CD14-positive monocyte (primary cell): ENCODE measurements at regions not wholly inside any gene's neighbourhood (a gene's known extent, or its start where the extent isn't known, plus 50 kb on each side); places are given as distances from the start of the nearest gene placed in this dataset.

Experiments used
- DNase-seq, 3 donors: peaks; one replicate each; pipeline ENCODE4 v3.0.0-alpha.2; 2011 to 2022
- H2AFZ ChIP-seq: 2 replicates; pipeline ENCODE4 v1.6.0; 2012; ENCODE audit warnings: mild to moderate bottlenecking, low read depth, low read length, inconsistent platforms; ENCODE audit not compliant: insufficient read depth, poor library complexity, severe bottlenecking
- H3K27ac ChIP-seq, 2 donors: 1 replicate in 1 of 2; 2 replicates in 1 of 2; pipeline ENCODE4 v1.5.1; 2012 to 2013; ENCODE audit warnings: low read length in 2 of 2, control low read depth in 1 of 2, inconsistent platforms in 1 of 2, low read depth in 1 of 2, mild to moderate bottlenecking in 1 of 2
- H3K27me3 ChIP-seq, 2 donors: one replicate each; pipeline versions ENCODE4 v1.6.0 to v1.6.1; 2011 to 2013; ENCODE audit warnings: low read length in 2 of 2; ENCODE audit not compliant: control insufficient read depth in 2 of 2, insufficient read depth in 2 of 2
- H3K36me3 ChIP-seq, 2 donors: replicated peaks in 1 of 2; 1 replicate in 1 of 2; 2 replicates in 1 of 2; pipeline versions ENCODE4 v1.5.1 to v1.6.1; 2012 to 2013; ENCODE audit warnings: low read length in 2 of 2, control low read depth in 1 of 2, inconsistent platforms in 1 of 2, mild to moderate bottlenecking in 1 of 2; ENCODE audit not compliant: insufficient read depth in 2 of 2, control insufficient read depth in 1 of 2
- H3K4me1 ChIP-seq, 2 donors: 1 replicate in 1 of 2; 2 replicates in 1 of 2; pipeline versions ENCODE4 v1.5.1 to v1.6.1; 2012 to 2013; ENCODE audit warnings: low read length in 2 of 2, control low read depth in 1 of 2, inconsistent platforms in 1 of 2, mild to moderate bottlenecking in 1 of 2, moderate library complexity in 1 of 2; ENCODE audit not compliant: insufficient read depth in 2 of 2, control insufficient read depth in 1 of 2
- H3K4me2 ChIP-seq: replicated peaks from 2 replicates; pipeline ENCODE3; 2012; ENCODE audit warnings: low read length, moderate library complexity, mild to moderate bottlenecking; ENCODE audit not compliant: poor library complexity, severe bottlenecking; ENCODE audit errors: extremely low read depth
- H3K4me3 ChIP-seq, 3 experiments: fragments of 200-600 bp in 1 of 3; sonication (generic) in 1 of 3; replicated peaks in 1 of 3; 1 replicate in 2 of 3; 2 replicates in 1 of 3; pipeline ENCODE4 v1.5.1; 2011 to 2013; ENCODE audit warnings: low read length in 3 of 3, mild to moderate bottlenecking in 3 of 3, control low read depth in 2 of 3, low read depth in 2 of 3, inconsistent platforms in 1 of 3, moderate library complexity in 1 of 3
- H3K79me2 ChIP-seq: 2 replicates; pipeline ENCODE4 v1.6.0; 2012; ENCODE audit warnings: mild to moderate bottlenecking, control low read depth, inconsistent platforms, low read length, moderate library complexity; ENCODE audit not compliant: insufficient read depth
- H3K9ac ChIP-seq: 2 replicates; pipeline ENCODE4 v1.6.0; 2017; ENCODE audit warnings: low read length, mild to moderate bottlenecking; ENCODE audit not compliant: insufficient read depth, poor library complexity, severe bottlenecking
- H3K9me3 ChIP-seq, 2 donors: replicated peaks in 1 of 2; 1 replicate in 1 of 2; 2 replicates in 1 of 2; pipeline versions ENCODE4 v1.5.1 to v1.6.1; 2012 to 2013; ENCODE audit warnings: low read length in 2 of 2, control low read depth in 1 of 2; ENCODE audit not compliant: control insufficient read depth in 1 of 2, insufficient read depth in 1 of 2
- H4K20me1 ChIP-seq: 2 replicates; pipeline ENCODE4 v1.6.0; 2012; ENCODE audit warnings: mild to moderate bottlenecking, low read length, control low read depth, moderate library complexity; ENCODE audit not compliant: insufficient read depth
- H3K27ac Mint-ChIP-seq, 7 donors: one replicate each; pipeline ENCODE4 v1.8.0; 2020; ENCODE audit warnings: mild to moderate bottlenecking in 7 of 7, mixed read lengths in 7 of 7, moderate library complexity in 6 of 7, inconsistent platforms in 2 of 7
- H3K27me3 Mint-ChIP-seq, 3 donors: one replicate each; pipeline ENCODE4 v1.8.0; 2021 to 2022; ENCODE audit warnings: low read depth in 3 of 3, mild to moderate bottlenecking in 3 of 3, mixed read lengths in 3 of 3, moderate library complexity in 3 of 3, inconsistent platforms in 1 of 3
- H3K36me3 Mint-ChIP-seq, 2 donors: one replicate each; pipeline ENCODE4 v1.8.0; 2020; ENCODE audit warnings: mixed read lengths in 2 of 2, inconsistent platforms in 1 of 2, mild to moderate bottlenecking in 1 of 2
- H3K4me1 Mint-ChIP-seq: one replicate; pipeline ENCODE4 v1.8.0; 2020; ENCODE audit warnings: mild to moderate bottlenecking, mixed read lengths
- H3K4me3 Mint-ChIP-seq, 2 donors: one replicate each; pipeline ENCODE4 v1.8.0; 2020; ENCODE audit warnings: mild to moderate bottlenecking in 2 of 2, mixed read lengths in 2 of 2, moderate library complexity in 1 of 2
- H3K9me3 Mint-ChIP-seq, 7 donors: one replicate each; pipeline ENCODE4 v1.8.0; 2020 to 2022; ENCODE audit warnings: mixed read lengths in 7 of 7, mild to moderate bottlenecking in 6 of 7, moderate library complexity in 6 of 7, inconsistent platforms in 2 of 7
- WGBS: methylation state at CpG from one replicate; pipeline ENCODE4 v1.1.5; 2013; ENCODE audit warnings: missing lambda C conversion rate; ENCODE audit not compliant: insufficient coverage; 5-methylcytosine and 5-hydroxymethylcytosine counted together
- intact Hi-C, 2 donors: fragments of 100-400 bp; cut with micrococcal nuclease; formaldehyde crosslinking; loops; one replicate each; pipeline versions ENCODE4 v1.15.0 to v1.15.1; 2023
- TF ChIP-seq, protein P1 (sequence below): fragments of 200-600 bp; IDR thresholded peaks from one replicate; pipeline ENCODE4 v1.8.0; 2022; ENCODE audit warnings: antibody characterized with exemption, mild to moderate bottlenecking

GRCh38 chr6:98335594-98335993 is 498.8 kb upstream of the POU3F2 start:
- H3K27me3 Mint-ChIP-seq, result no peaks in the 10 kb centered on the region
- no peak overlapping the region for H3K27ac Mint-ChIP-seq
- TF ChIP-seq, protein P1, sequence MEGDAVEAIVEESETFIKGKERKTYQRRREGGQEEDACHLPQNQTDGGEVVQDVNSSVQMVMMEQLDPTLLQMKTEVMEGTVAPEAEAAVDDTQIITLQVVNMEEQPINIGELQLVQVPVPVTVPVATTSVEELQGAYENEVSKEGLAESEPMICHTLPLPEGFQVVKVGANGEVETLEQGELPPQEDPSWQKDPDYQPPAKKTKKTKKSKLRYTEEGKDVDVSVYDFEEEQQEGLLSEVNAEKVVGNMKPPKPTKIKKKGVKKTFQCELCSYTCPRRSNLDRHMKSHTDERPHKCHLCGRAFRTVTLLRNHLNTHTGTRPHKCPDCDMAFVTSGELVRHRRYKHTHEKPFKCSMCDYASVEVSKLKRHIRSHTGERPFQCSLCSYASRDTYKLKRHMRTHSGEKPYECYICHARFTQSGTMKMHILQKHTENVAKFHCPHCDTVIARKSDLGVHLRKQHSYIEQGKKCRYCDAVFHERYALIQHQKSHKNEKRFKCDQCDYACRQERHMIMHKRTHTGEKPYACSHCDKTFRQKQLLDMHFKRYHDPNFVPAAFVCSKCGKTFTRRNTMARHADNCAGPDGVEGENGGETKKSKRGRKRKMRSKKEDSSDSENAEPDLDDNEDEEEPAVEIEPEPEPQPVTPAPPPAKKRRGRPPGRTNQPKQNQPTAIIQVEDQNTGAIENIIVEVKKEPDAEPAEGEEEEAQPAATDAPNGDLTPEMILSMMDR, result no peak
- no peak overlapping the region for H3K4me3 Mint-ChIP-seq
- H3K9ac ChIP-seq, result no peak overlapping the region
- no peak overlapping the region for H3K4me2 ChIP-seq
- no peaks in the 10 kb centered on the region for H3K36me3 Mint-ChIP-seq
- no peaks in the 10 kb centered on the region for H3K4me1 Mint-ChIP-seq
- no peaks in the 10 kb centered on the region for H3K4me1 ChIP-seq
- H3K36me3 ChIP-seq, result no peaks in the 10 kb centered on the region
- H3K9me3 ChIP-seq, result no peaks in the 10 kb centered on the region
- intact Hi-C loops, result no loop called here
- H3K27ac ChIP-seq, result no peak overlapping the region
- H3K79me2 ChIP-seq, result no peaks in the 10 kb centered on the region
- no peak overlapping the region for H2AFZ ChIP-seq
- H3K4me3 ChIP-seq, result no peak overlapping the region
- no peaks in the 10 kb centered on the region for H4K20me1 ChIP-seq
- H3K27me3 ChIP-seq, result no peaks in the 10 kb centered on the region
- peaks cover 0 to 1% (median 0%) of the 10 kb centered on the region in 7 donors for H3K9me3 Mint-ChIP-seq
- DNase-seq, result no peak

DNA sequence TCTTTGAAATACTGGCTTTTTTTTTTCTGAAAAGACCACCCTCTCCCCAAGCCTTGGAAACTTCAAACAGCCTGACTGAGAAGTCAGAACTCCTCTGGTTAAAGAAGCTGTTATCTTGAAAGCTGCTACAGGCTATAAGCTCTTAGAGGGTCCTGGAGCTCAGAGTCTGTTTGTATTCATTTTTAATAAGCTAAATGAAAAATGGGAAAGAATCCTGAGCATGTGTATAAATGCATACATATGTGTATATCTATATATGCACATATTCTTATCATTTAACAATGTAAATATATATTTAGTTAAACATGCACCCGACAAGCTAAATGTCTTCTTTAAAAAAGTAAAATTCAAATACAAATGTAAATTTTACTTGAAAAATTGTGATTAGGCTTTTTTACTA is 494.9 kb upstream of the POU3F2 start:
- H3K9me3 Mint-ChIP-seq, result peaks cover 0 to 1% (median 0%) of the 10 kb centered on the region in 7 donors

More for the DNA sequence above, 494.9 kb upstream of the POU3F2 start:
- no peaks in the 10 kb centered on the region for H3K79me2 ChIP-seq
- H3K9ac ChIP-seq, result no peak overlapping the region
- H2AFZ ChIP-seq, result no peak overlapping the region
- H3K4me2 ChIP-seq, result no peak overlapping the region
- H3K36me3 Mint-ChIP-seq, result no peaks in the 10 kb centered on the region
- H3K27me3 ChIP-seq, result no peaks in the 10 kb centered on the region
- no peaks in the 10 kb centered on the region for H3K4me1 Mint-ChIP-seq
- intact Hi-C loops, result no loop called here
- H3K27ac ChIP-seq, result no peak overlapping the region
- no CpG with 5 or more reads among the region's 1 CpG for WGBS
- H3K36me3 ChIP-seq, result no peaks in the 10 kb centered on the region
- H3K4me3 ChIP-seq, result no peak overlapping the region
- no peaks in the 10 kb centered on the region for H3K9me3 ChIP-seq
- H3K4me3 Mint-ChIP-seq, result no peak overlapping the region
- H3K4me1 ChIP-seq, result no peaks in the 10 kb centered on the region
- TF ChIP-seq, protein P1, result no peak
- H3K27ac Mint-ChIP-seq, result no peak overlapping the region
- H4K20me1 ChIP-seq, result no peaks in the 10 kb centered on the region
- no peak for DNase-seq
- H3K27me3 Mint-ChIP-seq, result no peaks in the 10 kb centered on the region
